Uterus (tissue), 3 donors: ENCODE measurements at regions not wholly inside any gene's neighbourhood (a gene's known extent, or its start where the extent isn't known, plus 50 kb on each side); places are given as distances from the start of the nearest gene placed in this dataset.

Source experiments
- DNase-seq, 2 donors: peaks; one replicate each; pipeline ENCODE4 v3.0.0-alpha.2; 2019 to 2020
- H3K27ac ChIP-seq, 2 donors: fragments of 200-600 bp; sonication (generic); 1 replicate in 1 of 2; 2 replicates in 1 of 2; pipeline ENCODE4 v1.5.1; 2016 to 2018
- H3K27me3 ChIP-seq, 2 donors: fragments of 200-600 bp; sonication (generic); one replicate each; pipeline ENCODE4 v1.5.1; 2018 to 2019; ENCODE audit warnings: control low read depth in 1 of 2
- H3K36me3 ChIP-seq, 2 donors: fragments of 200-600 bp; sonication (generic); one replicate each; pipeline ENCODE4 v1.5.1; 2019; ENCODE audit warnings: control low read depth in 1 of 2
- H3K4me1 ChIP-seq, 2 donors: fragments of 200-600 bp; sonication (generic); one replicate each; pipeline ENCODE4 v1.5.1; 2018 to 2019; ENCODE audit warnings: control low read depth in 1 of 2
- H3K4me3 ChIP-seq, 2 donors: fragments of 200-600 bp; sonication (generic); 1 replicate in 1 of 2; 2 replicates in 1 of 2; pipeline ENCODE4 v1.5.1; 2018 to 2019; ENCODE audit warnings: mild to moderate bottlenecking in 1 of 2
- H3K9me3 ChIP-seq, 2 donors: fragments of 200-600 bp; sonication (generic); one replicate each; pipeline ENCODE4 v1.5.1; 2019; ENCODE audit warnings: control low read depth in 1 of 2
- CTCF ChIP-seq, 4 experiments: fragments of 200-600 bp in 2 of 4; fragments of 450-650 bp in 2 of 4; sonication (generic) in 2 of 4; IDR thresholded peaks; one replicate each; pipeline ENCODE4 v1.5.1; 2016 to 2019; ENCODE audit warnings: antibody characterized with exemption in 4 of 4, mild to moderate bottlenecking in 2 of 4, moderate library complexity in 1 of 4
- POLR2A ChIP-seq, 2 donors: fragments of 450-650 bp; IDR thresholded peaks; one replicate each; pipeline ENCODE4 v1.6.1; 2016; ENCODE audit warnings: antibody characterized with exemption in 2 of 2, mild to moderate bottlenecking in 1 of 2, moderate library complexity in 1 of 2
- intact Hi-C: fragments of 100-400 bp; cut with DNase I; formaldehyde crosslinking; loops from one replicate; pipeline ENCODE4 v1.15.1; 2023; ENCODE audit warnings: low total_unique reads
- donor health status: DM: yes; HTN: yes; CAD: no.

GRCh38 chr2:129467012-129467779 is 512.3 kb upstream of the RAB6C start:
- no peak overlapping the region for H3K27ac ChIP-seq
- TF ChIP-seq POLR2A (IDR thresholded peaks at IDR 0.05) (no peak), CTCF (IDR thresholded peaks at IDR 0.05) (no peak)
- intact Hi-C loops: no loop called here

GRCh38 chr2:129467941-129468340 is 511.5 kb upstream of the RAB6C start:
- Histone ChIP-seq H3K27me3 (no peaks in the 10 kb centered on the region), H3K27ac (no peak overlapping the region), H3K9me3 (no peaks in the 10 kb centered on the region), H3K4me1 (no peaks in the 10 kb centered on the region), H3K36me3 (no peaks in the 10 kb centered on the region), H3K4me3 (no peak overlapping the region)
- intact Hi-C loops: no loop called here
- DNase-seq: no peak
- TF ChIP-seq CTCF (IDR thresholded peaks at IDR 0.05) (no peak), POLR2A (IDR thresholded peaks at IDR 0.05) (no peak)

More at GRCh38 chr2:129467012-129467779, 512.3 kb upstream of the RAB6C start:
- Histone ChIP-seq H3K4me1 (no peaks in the 10 kb centered on the region), H3K36me3 (no peaks in the 10 kb centered on the region), H3K9me3 (no peaks in the 10 kb centered on the region), H3K27me3 (no peaks in the 10 kb centered on the region), H3K4me3 (no peak overlapping the region)
- DNase-seq: no peak

GRCh38 chr2:129468879-129469278 is 510.6 kb upstream of the RAB6C start:
- Histone ChIP-seq H3K4me1 (no peaks in the 10 kb centered on the region), H3K27me3 (no peaks in the 10 kb centered on the region), H3K27ac (no peak overlapping the region), H3K36me3 (no peaks in the 10 kb centered on the region), H3K4me3 (no peak overlapping the region), H3K9me3 (no peaks in the 10 kb centered on the region)
- TF ChIP-seq POLR2A (IDR thresholded peaks at IDR 0.05): no peak
- TF ChIP-seq CTCF (IDR thresholded peaks at IDR 0.05): no peak
- intact Hi-C loops: no loop called here
- no peak for DNase-seq

GRCh38 chr2:129469389-129469788 is 510.1 kb upstream of the RAB6C start:
- H3K4me3 ChIP-seq: no peak overlapping the region
- H3K36me3 ChIP-seq: no peaks in the 10 kb centered on the region
- H3K27me3 ChIP-seq: no peaks in the 10 kb centered on the region
- no peak for TF ChIP-seq POLR2A (IDR thresholded peaks at IDR 0.05)
- no peak for TF ChIP-seq CTCF (IDR thresholded peaks at IDR 0.05)
- intact Hi-C loops: no loop called here
- no peaks in the 10 kb centered on the region for H3K9me3 ChIP-seq
- no peak for DNase-seq
- H3K4me1 ChIP-seq: no peaks in the 10 kb centered on the region
- H3K27ac ChIP-seq: no peak overlapping the region

GRCh38 chr2:129469871-129470270 is 509.6 kb upstream of the RAB6C start:
- TF ChIP-seq POLR2A (IDR thresholded peaks at IDR 0.05) (no peak), CTCF (IDR thresholded peaks at IDR 0.05) (no peak)
- no peak overlapping the region for H3K4me3 ChIP-seq
- intact Hi-C loops: no loop called here
- H3K36me3 ChIP-seq: no peaks in the 10 kb centered on the region
- no peak for DNase-seq
- H3K27ac ChIP-seq: no peak overlapping the region
- H3K4me1 ChIP-seq: no peaks in the 10 kb centered on the region
- H3K27me3 ChIP-seq: no peaks in the 10 kb centered on the region
- H3K9me3 ChIP-seq: no peaks in the 10 kb centered on the region
